ENCODE measurements at regions not wholly inside any gene's neighbourhood (a gene's known extent, or its start where the extent isn't known, plus 50 kb on each side); places are given as distances from the start of the nearest gene placed in this dataset.

DNA sequence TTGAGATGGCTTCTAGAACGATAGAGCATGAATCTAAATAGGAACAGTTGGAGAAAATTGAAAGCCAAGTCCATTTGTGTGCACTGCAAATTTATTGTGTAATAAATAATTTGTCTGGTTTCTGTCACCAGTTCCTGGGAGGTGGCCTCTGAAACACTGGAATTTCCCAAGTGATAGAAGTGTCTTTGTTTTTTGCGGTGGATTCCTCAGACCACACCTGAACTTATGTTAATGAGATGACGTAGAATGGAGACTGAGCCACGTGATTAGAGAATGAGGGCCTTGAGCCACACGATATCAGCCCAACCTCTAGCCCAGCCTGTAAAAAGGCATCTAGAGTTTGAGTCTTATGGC lies 105.1 kb downstream of the MSX2 start:
- TF ChIP-seq, protein P1, sequence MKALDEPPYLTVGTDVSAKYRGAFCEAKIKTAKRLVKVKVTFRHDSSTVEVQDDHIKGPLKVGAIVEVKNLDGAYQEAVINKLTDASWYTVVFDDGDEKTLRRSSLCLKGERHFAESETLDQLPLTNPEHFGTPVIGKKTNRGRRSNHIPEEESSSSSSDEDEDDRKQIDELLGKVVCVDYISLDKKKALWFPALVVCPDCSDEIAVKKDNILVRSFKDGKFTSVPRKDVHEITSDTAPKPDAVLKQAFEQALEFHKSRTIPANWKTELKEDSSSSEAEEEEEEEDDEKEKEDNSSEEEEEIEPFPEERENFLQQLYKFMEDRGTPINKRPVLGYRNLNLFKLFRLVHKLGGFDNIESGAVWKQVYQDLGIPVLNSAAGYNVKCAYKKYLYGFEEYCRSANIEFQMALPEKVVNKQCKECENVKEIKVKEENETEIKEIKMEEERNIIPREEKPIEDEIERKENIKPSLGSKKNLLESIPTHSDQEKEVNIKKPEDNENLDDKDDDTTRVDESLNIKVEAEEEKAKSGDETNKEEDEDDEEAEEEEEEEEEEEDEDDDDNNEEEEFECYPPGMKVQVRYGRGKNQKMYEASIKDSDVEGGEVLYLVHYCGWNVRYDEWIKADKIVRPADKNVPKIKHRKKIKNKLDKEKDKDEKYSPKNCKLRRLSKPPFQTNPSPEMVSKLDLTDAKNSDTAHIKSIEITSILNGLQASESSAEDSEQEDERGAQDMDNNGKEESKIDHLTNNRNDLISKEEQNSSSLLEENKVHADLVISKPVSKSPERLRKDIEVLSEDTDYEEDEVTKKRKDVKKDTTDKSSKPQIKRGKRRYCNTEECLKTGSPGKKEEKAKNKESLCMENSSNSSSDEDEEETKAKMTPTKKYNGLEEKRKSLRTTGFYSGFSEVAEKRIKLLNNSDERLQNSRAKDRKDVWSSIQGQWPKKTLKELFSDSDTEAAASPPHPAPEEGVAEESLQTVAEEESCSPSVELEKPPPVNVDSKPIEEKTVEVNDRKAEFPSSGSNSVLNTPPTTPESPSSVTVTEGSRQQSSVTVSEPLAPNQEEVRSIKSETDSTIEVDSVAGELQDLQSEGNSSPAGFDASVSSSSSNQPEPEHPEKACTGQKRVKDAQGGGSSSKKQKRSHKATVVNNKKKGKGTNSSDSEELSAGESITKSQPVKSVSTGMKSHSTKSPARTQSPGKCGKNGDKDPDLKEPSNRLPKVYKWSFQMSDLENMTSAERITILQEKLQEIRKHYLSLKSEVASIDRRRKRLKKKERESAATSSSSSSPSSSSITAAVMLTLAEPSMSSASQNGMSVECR (CRISPR knock-in tag; IDR thresholded peaks at IDR 0.05; ENCODE audit: borderline replicate concordance) = no peak
- no peak for TF ChIP-seq ZBTB21 (CRISPR knock-in tag; IDR thresholded peaks at IDR 0.05; ENCODE audit: borderline replicate concordance)
- no peak for TF ChIP-seq ZNF121 (CRISPR knock-in tag; IDR thresholded peaks at IDR 0.05)
- TF ChIP-seq, protein P2, sequence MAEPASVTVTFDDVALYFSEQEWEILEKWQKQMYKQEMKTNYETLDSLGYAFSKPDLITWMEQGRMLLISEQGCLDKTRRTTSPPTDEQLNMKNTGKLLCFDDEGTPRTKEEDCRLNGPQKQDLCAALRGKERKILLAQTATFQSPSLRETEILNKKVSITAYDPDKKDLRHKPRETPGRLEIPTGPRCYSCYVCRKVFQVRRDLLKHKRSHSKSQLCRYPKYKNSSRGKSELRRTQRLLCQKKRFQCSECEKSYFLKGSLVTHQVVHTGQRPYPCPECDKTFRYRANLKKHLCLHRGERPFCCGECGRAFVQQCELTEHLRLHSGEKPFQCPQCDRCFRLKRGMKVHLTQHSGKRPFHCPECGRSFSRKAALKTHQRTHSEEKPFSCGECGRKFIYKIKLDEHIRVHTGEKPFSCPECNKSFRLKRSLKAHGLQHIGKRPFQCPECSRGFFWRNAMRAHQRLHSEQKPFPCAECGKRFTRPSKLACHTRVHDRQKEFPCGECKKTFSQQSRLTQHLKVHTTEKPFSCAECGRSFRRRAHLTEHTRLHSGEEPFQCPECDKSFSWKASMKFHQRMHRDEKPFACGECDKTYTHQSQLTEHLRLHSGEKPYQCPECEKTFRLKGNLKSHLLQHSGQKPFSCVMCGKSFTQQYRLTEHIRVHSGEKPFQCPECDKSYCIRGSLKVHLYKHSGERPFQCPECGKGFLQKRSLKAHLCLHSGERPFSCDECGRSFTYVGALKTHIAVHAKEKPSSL (CRISPR knock-in tag; conservative IDR thresholded peaks at IDR 0.05) = no peak
- no peak for TF ChIP-seq ATF6 (CRISPR knock-in tag; IDR thresholded peaks at IDR 0.05)
- no peak for TF ChIP-seq ATF1 (CRISPR knock-in tag; IDR thresholded peaks at IDR 0.05)
- no peak for TF ChIP-seq RORB (CRISPR knock-in tag; IDR thresholded peaks at IDR 0.05)
- Mint-ChIP-seq H3K4me1 (peaks cover 5% of the 10 kb centered on the region; the same call in 1 of the 2 replicates), H3K27me3 (ENCODE audit: low read depth) (no peaks in the 10 kb centered on the region; the same call in 1 of the 2 replicates), H3K9me3 (peaks cover 12% of the 10 kb centered on the region), H3K4me3 (no peak overlapping the region), H3K27ac (no peak overlapping the region), H3K36me3 (no peaks in the 10 kb centered on the region)
- ATAC-seq (no peak), DNase-seq (ENCODE audit: low spot score) (no peak)
- ChIA-PET POLR2A (no interaction called here), CTCF (interaction anchor here (0.6 kb wide), 1 partner anchor 96 kb away, joined by 3 read pairs; no protein-coding TSS in a partner anchor)

GRCh38 chr5:174828804-174829510 lies 104.6 kb downstream of the MSX2 start:
- H3K27ac Mint-ChIP-seq = no peak overlapping the region
- no peak overlapping the region for H3K4me3 Mint-ChIP-seq
- no peaks in the 10 kb centered on the region; the same call in 1 of the 2 replicates for H3K27me3 Mint-ChIP-seq (ENCODE audit: low read depth)
- no peak for ATAC-seq
- DNase-seq (ENCODE audit: low spot score) = no peak
- ChIA-PET CTCF (interaction anchor here (0.6 kb wide), 1 partner anchor 97 kb away, joined by 3 read pairs; no protein-coding TSS in a partner anchor), POLR2A (no interaction called here)
- peaks cover 5% of the 10 kb centered on the region; the same call in 1 of the 2 replicates for H3K4me1 Mint-ChIP-seq
- H3K36me3 Mint-ChIP-seq = no peaks in the 10 kb centered on the region
- H3K9me3 Mint-ChIP-seq = peaks cover 12% of the 10 kb centered on the region; the same call in 1 of the 2 replicates
- TF ChIP-seq JUN (CRISPR knock-in tag; IDR thresholded peaks at IDR 0.05) = no peak
- no peak for TF ChIP-seq E2F4 (CRISPR knock-in tag; IDR thresholded peaks at IDR 0.05; ENCODE audit: borderline replicate concordance, low read depth)
- TF ChIP-seq ZNF317 (CRISPR knock-in tag; IDR thresholded peaks at IDR 0.05; ENCODE audit: borderline replicate concordance, low read depth) = no peak
- no peak for TF ChIP-seq ELF4 (CRISPR knock-in tag; IDR thresholded peaks at IDR 0.05; ENCODE audit: low read depth)
- no peak for TF ChIP-seq ZNF219 (CRISPR knock-in tag; IDR thresholded peaks at IDR 0.05; ENCODE audit: borderline replicate concordance)
- no peak for TF ChIP-seq SP1 (CRISPR knock-in tag; conservative IDR thresholded peaks at IDR 0.05)
- TF ChIP-seq, protein P3, sequence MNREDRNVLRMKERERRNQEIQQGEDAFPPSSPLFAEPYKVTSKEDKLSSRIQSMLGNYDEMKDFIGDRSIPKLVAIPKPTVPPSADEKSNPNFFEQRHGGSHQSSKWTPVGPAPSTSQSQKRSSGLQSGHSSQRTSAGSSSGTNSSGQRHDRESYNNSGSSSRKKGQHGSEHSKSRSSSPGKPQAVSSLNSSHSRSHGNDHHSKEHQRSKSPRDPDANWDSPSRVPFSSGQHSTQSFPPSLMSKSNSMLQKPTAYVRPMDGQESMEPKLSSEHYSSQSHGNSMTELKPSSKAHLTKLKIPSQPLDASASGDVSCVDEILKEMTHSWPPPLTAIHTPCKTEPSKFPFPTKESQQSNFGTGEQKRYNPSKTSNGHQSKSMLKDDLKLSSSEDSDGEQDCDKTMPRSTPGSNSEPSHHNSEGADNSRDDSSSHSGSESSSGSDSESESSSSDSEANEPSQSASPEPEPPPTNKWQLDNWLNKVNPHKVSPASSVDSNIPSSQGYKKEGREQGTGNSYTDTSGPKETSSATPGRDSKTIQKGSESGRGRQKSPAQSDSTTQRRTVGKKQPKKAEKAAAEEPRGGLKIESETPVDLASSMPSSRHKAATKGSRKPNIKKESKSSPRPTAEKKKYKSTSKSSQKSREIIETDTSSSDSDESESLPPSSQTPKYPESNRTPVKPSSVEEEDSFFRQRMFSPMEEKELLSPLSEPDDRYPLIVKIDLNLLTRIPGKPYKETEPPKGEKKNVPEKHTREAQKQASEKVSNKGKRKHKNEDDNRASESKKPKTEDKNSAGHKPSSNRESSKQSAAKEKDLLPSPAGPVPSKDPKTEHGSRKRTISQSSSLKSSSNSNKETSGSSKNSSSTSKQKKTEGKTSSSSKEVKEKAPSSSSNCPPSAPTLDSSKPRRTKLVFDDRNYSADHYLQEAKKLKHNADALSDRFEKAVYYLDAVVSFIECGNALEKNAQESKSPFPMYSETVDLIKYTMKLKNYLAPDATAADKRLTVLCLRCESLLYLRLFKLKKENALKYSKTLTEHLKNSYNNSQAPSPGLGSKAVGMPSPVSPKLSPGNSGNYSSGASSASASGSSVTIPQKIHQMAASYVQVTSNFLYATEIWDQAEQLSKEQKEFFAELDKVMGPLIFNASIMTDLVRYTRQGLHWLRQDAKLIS (CRISPR knock-in tag; IDR thresholded peaks at IDR 0.05; ENCODE audit: borderline replicate concordance) = no peak
- no peak for TF ChIP-seq ATF6 (CRISPR knock-in tag; IDR thresholded peaks at IDR 0.05)
- no peak for TF ChIP-seq OVOL2 (CRISPR knock-in tag; IDR thresholded peaks at IDR 0.05; ENCODE audit: borderline replicate concordance)
- no peak for TF ChIP-seq GTF2I (CRISPR knock-in tag; conservative IDR thresholded peaks at IDR 0.05)
- no peak for TF ChIP-seq FOXP1 (CRISPR knock-in tag; IDR thresholded peaks at IDR 0.05; ENCODE audit: borderline replicate concordance)
- TF ChIP-seq ZNF423 (CRISPR knock-in tag; IDR thresholded peaks at IDR 0.05) = no peak

Data from WTC11 (cell line).